Liver (tissue), 3 donors: ENCODE measurements at regions not wholly inside any gene's neighbourhood (a gene's known extent, or its start where the extent isn't known, plus 50 kb on each side); places are given as distances from the start of the nearest gene placed in this dataset.

Experiments
- CTCF ChIP-seq: fragments of 150-350 bp; IDR thresholded peaks from 2 replicates; pipeline ENCODE4 v1.5.1; 2017; ENCODE audit warnings: improper control_type of control experiment, low read depth, low read length; ENCODE audit not compliant: missing input control
- EGR1 ChIP-seq, 2 donors: IDR thresholded peaks; 2 replicates each; pipeline ENCODE4 v1.6.1; 2016 to 2018; ENCODE audit warnings: antibody characterized with exemption in 2 of 2, low read depth in 2 of 2
- GABPA ChIP-seq, 2 donors: IDR thresholded peaks in 1 of 2; conservative IDR thresholded peaks in 1 of 2; 2 replicates each; pipeline ENCODE4 v1.6.1; 2016; ENCODE audit warnings: antibody characterized with exemption in 2 of 2, mild to moderate bottlenecking in 1 of 2, moderate library complexity in 1 of 2
- JUND ChIP-seq, 2 donors: IDR thresholded peaks; 2 replicates each; pipeline ENCODE4 v1.6.1; 2016; ENCODE audit warnings: antibody characterized with exemption in 2 of 2
- MAX ChIP-seq: IDR thresholded peaks from 2 replicates; pipeline ENCODE4 v1.6.1; 2016; ENCODE audit warnings: antibody characterized with exemption
- REST ChIP-seq: IDR thresholded peaks from 2 replicates; pipeline ENCODE4 v1.6.1; 2016; ENCODE audit warnings: antibody characterized with exemption, mild to moderate bottlenecking
- YY1 ChIP-seq: IDR thresholded peaks from 2 replicates; pipeline ENCODE4 v1.6.1; 2016; ENCODE audit warnings: antibody characterized with exemption, mild to moderate bottlenecking
- donor health status: healthy.
- donor health status: healthy.

- TF ChIP-seq JUND (IDR thresholded peaks at IDR 0.05) (no peak), YY1 (no peak), CTCF (no peak), EGR1 (IDR thresholded peaks at IDR 0.05; ENCODE audit: low read depth in 2 of 2) (no peak), GABPA (IDR thresholded peaks at IDR 0.05 in 1 of 2, conservative IDR thresholded peaks at IDR 0.05 in 1 of 2) (no peak), REST (no peak), MAX (no peak)
These were observed 201.8 kb upstream of the BRINP3 start for GRCh38 chr1:190679454-190679853.
